OCI-LY3 (cell line): ENCODE measurements at regions not wholly inside any gene's neighbourhood (a gene's known extent, or its start where the extent isn't known, plus 50 kb on each side); places are given as distances from the start of the nearest gene placed in this dataset.

Experiments
- H2AFZ ChIP-seq: fragments of 200-600, 300-600 bp; shearing (Covaris generic); 2 replicates; pipeline ENCODE4 v1.6.0; 2014; ENCODE audit warnings: antibody characterized with exemption, low read depth, low read length
- H3K27ac ChIP-seq: fragments of 200-600, 300-600 bp; sonication (generic); 2 replicates; pipeline ENCODE4 v1.5.1; 2014; ENCODE audit warnings: mild to moderate bottlenecking, low read length, moderate library complexity, mixed read lengths
- H3K27me3 ChIP-seq: fragments of 200-600, 300-600 bp; sonication (generic); 2 replicates; pipeline ENCODE4 v1.6.1; 2014; ENCODE audit warnings: low read depth, low read length, mixed read lengths
- H3K36me3 ChIP-seq: fragments of 200-600, 300-600 bp; sonication (generic); replicated peaks from 2 replicates; pipeline ENCODE3; 2014; ENCODE audit warnings: low read depth, low read length, mixed read lengths
- H3K4me1 ChIP-seq: fragments of 300-600, 200-600 bp; sonication (generic); 2 replicates; pipeline ENCODE4 v1.6.1; 2014; ENCODE audit warnings: low read length, mixed read lengths
- H3K4me2 ChIP-seq: fragments of 200-600, 300-600 bp; sonication (generic); 2 replicates; pipeline ENCODE4 v1.6.1; 2014; ENCODE audit warnings: low read length, mixed read lengths
- H3K4me3 ChIP-seq: fragments of 300-600, 200-600 bp; sonication (generic); 2 replicates; pipeline ENCODE4 v1.5.1; 2014; ENCODE audit warnings: antibody characterized with exemption, mild to moderate bottlenecking, low read length, moderate library complexity
- H3K79me2 ChIP-seq: fragments of 300-600, 200-600 bp; shearing (Covaris generic); 2 replicates; pipeline ENCODE4 v1.6.1; 2014; ENCODE audit warnings: mild to moderate bottlenecking, low read length, mixed read lengths
- H3K9ac ChIP-seq: fragments of 300-600, 200-600 bp; shearing (Covaris generic); 2 replicates; pipeline ENCODE4 v1.6.0; 2014; ENCODE audit warnings: mild to moderate bottlenecking, low read length, moderate library complexity
- H3K9me3 ChIP-seq: fragments of 200-600, 300-600 bp; shearing (Covaris generic); 2 replicates; pipeline ENCODE4 v1.6.1; 2014; ENCODE audit warnings: low read length, mixed read lengths; ENCODE audit not compliant: insufficient read depth
- H4K20me1 ChIP-seq: fragments of 200-600, 300-600 bp; sonication (generic); 2 replicates; pipeline ENCODE4 v1.6.1; 2016; ENCODE audit warnings: low read length, mixed read lengths; ENCODE audit not compliant: insufficient read depth
- CTCF ChIP-seq: fragments of 200-600, 300-600 bp; sonication (generic); IDR thresholded peaks from 2 replicates; pipeline ENCODE4 v1.5.1; 2014; ENCODE audit warnings: antibody characterized with exemption, low read length, low read depth
- EZH2phosphoT487 ChIP-seq: fragments of 200-600 bp; shearing (Covaris generic); IDR thresholded peaks from 2 replicates; pipeline ENCODE4 v1.6.1; 2018; ENCODE audit warnings: antibody characterized with exemption, mixed run types, low read depth

GRCh38 chr6:141163107-141163506, 969.6 kb upstream of the GJE1 start:
- Histone ChIP-seq H3K4me1 (no peaks in the 10 kb centered on the region), H3K4me2 (no peak overlapping the region), H3K4me3 (no peak overlapping the region), H3K9me3 (no peaks in the 10 kb centered on the region), H4K20me1 (no peaks in the 10 kb centered on the region), H2AFZ (no peak overlapping the region), H3K27ac (no peak overlapping the region), H3K36me3 (no peaks in the 10 kb centered on the region), H3K79me2 (no peaks in the 10 kb centered on the region), H3K9ac (no peak overlapping the region), H3K27me3 (no peaks in the 10 kb centered on the region)
- TF ChIP-seq CTCF (no peak), EZH2phosphoT487 (no peak)

GRCh38 chr6:141158740-141159139, 974.0 kb upstream of the GJE1 start:
- no peaks in the 10 kb centered on the region for H3K79me2 ChIP-seq
- no peaks in the 10 kb centered on the region for H3K27me3 ChIP-seq
- no peaks in the 10 kb centered on the region for H3K9me3 ChIP-seq
- no peak overlapping the region for H3K4me3 ChIP-seq
- H3K27ac ChIP-seq: no peak overlapping the region
- no peaks in the 10 kb centered on the region for H4K20me1 ChIP-seq
- TF ChIP-seq CTCF (no peak), EZH2phosphoT487 (no peak)
- no peaks in the 10 kb centered on the region for H3K36me3 ChIP-seq
- H2AFZ ChIP-seq: no peak overlapping the region
- peaks cover 1% of the 10 kb centered on the region; the same call in 1 of the 2 replicates for H3K4me1 ChIP-seq
- H3K9ac ChIP-seq: no peak overlapping the region
- no peak overlapping the region for H3K4me2 ChIP-seq

GRCh38 chr6:141153563-141153962, 979.2 kb upstream of the GJE1 start:
- Histone ChIP-seq H3K9ac (no peak overlapping the region), H3K4me2 (no peak overlapping the region), H3K27me3 (no peaks in the 10 kb centered on the region), H2AFZ (no peak overlapping the region), H3K9me3 (no peaks in the 10 kb centered on the region), H3K4me3 (no peak overlapping the region), H3K36me3 (no peaks in the 10 kb centered on the region), H4K20me1 (no peaks in the 10 kb centered on the region), H3K79me2 (no peaks in the 10 kb centered on the region), H3K27ac (no peak overlapping the region), H3K4me1 (peaks cover 3% of the 10 kb centered on the region; the same call in 1 of the 2 replicates)
- TF ChIP-seq CTCF (no peak), EZH2phosphoT487 (no peak)

GRCh38 chr6:141152951-141153350, 979.8 kb upstream of the GJE1 start:
- Histone ChIP-seq H4K20me1 (no peaks in the 10 kb centered on the region), H3K9me3 (no peaks in the 10 kb centered on the region), H3K36me3 (no peaks in the 10 kb centered on the region), H3K79me2 (no peaks in the 10 kb centered on the region), H3K4me1 (peaks cover 3% of the 10 kb centered on the region; the same call in 1 of the 2 replicates), H3K27ac (no peak overlapping the region), H3K27me3 (no peaks in the 10 kb centered on the region), H3K9ac (no peak overlapping the region), H3K4me3 (no peak overlapping the region), H2AFZ (no peak overlapping the region), H3K4me2 (no peak overlapping the region)
- TF ChIP-seq EZH2phosphoT487 (no peak), CTCF (no peak)
